Transverse colon (tissue), 4 donors: ENCODE measurements at regions not wholly inside any gene's neighbourhood (a gene's known extent, or its start where the extent isn't known, plus 50 kb on each side); places are given as distances from the start of the nearest gene placed in this dataset.

ENCODE experiments used
- DNase-seq: peaks from one replicate; pipeline ENCODE4 v3.0.0-alpha.2; 2019
- H3K27ac ChIP-seq, 4 donors: fragments of 200-600 bp; sonication (generic); 2 replicates each; pipeline ENCODE4 v1.5.1; 2016 to 2018; ENCODE audit warnings: inconsistent platforms in 4 of 4
- H3K27me3 ChIP-seq: fragments of 200-600 bp; sonication (generic); 2 replicates; pipeline ENCODE4 v1.5.1; 2017; ENCODE audit warnings: inconsistent platforms
- H3K36me3 ChIP-seq, 4 donors: fragments of 200-600 bp; sonication (generic); 2 replicates each; pipeline ENCODE4 v1.5.1; 2017 to 2019; ENCODE audit warnings: inconsistent platforms in 4 of 4
- H3K4me1 ChIP-seq, 4 donors: fragments of 200-600 bp; sonication (generic); 2 replicates each; pipeline ENCODE4 v1.5.1; 2017 to 2020; ENCODE audit warnings: inconsistent platforms in 4 of 4
- H3K4me3 ChIP-seq, 4 donors: fragments of 200-600 bp; sonication (generic); 1 replicate in 1 of 4; 2 replicates in 3 of 4; pipeline versions ENCODE4 v1.5.1 to v1.6.1; 2017 to 2019; ENCODE audit warnings: inconsistent platforms in 4 of 4
- H3K9me3 ChIP-seq, 2 donors: fragments of 200-600 bp; sonication (generic); 2 replicates each; pipeline ENCODE4 v1.5.1; 2017 to 2019; ENCODE audit warnings: inconsistent platforms in 2 of 2
- CTCF ChIP-seq, 5 experiments: fragments of 200-600 bp in 3 of 5; fragments of 450-650 bp in 2 of 5; sonication (generic) in 3 of 5; IDR thresholded peaks; 1 replicate in 2 of 5; 2 replicates in 3 of 5; pipeline ENCODE4 v1.5.1; 2016 to 2017; ENCODE audit warnings: antibody characterized with exemption in 5 of 5, inconsistent platforms in 3 of 5, mild to moderate bottlenecking in 2 of 5, moderate library complexity in 1 of 5
- EP300 ChIP-seq: sonication (generic); formaldehyde crosslinking; IDR thresholded peaks from one replicate; pipeline ENCODE4 v1.6.1; 2017; ENCODE audit warnings: antibody characterized with exemption, low read depth
- POLR2A ChIP-seq: fragments of 450-650 bp; IDR thresholded peaks from one replicate; pipeline ENCODE4 v1.6.1; 2016; ENCODE audit warnings: antibody characterized with exemption, mild to moderate bottlenecking, moderate library complexity
- POLR2AphosphoS5 ChIP-seq, 3 donors: sonication (generic); formaldehyde crosslinking; IDR thresholded peaks; one replicate each; pipeline ENCODE4 v1.6.1; 2016; ENCODE audit warnings: antibody characterized with exemption in 3 of 3
- WGBS, 2 donors: methylation state at CpG; one replicate each; pipeline ENCODE4 v1.1.5; 2018; ENCODE audit warnings: low coverage in 1 of 2; 5-methylcytosine and 5-hydroxymethylcytosine counted together
- in situ Hi-C, 4 donors: fragments of 200-750 bp; cut with MboI; loops; one replicate each; pipeline versions ENCODE4 v1.15.0 to v1.15.1; 2017; ENCODE audit warnings: low sequenced_read_pairs in 3 of 4, low pct_ligation_motif_present in 1 of 4, low pct_unique_long_range_greater_than_20kb in 1 of 4
- intact Hi-C: fragments of 100-400 bp; cut with DNase I; formaldehyde crosslinking; loops from one replicate; pipeline ENCODE4 v1.15.1; 2023; ENCODE audit warnings: low total_unique reads

DNA sequence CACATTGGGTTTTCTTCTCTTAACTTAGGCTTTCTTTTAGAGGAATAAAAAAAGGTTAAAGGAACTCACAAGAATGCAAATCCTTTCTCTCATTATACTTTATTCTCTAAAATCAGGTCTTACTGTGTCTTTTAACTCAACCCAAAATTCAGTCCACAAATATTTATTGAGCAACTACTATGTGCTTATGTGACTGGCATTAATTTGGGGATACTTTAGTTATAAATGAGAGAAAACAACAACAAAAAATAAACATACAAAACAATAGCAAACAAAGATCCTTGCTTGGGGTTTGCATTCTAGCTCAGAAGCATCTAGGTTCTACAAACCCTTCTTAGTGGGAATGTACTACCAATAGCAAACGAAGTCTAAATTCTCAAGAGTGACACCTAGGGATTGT lies 266.2 kb downstream of the UTRN start:
- Histone ChIP-seq H3K9me3 (no peaks in the 10 kb centered on the region), H3K4me3 (no peak overlapping the region), H3K4me1 (no peaks in the 10 kb centered on the region), H3K36me3 (peaks cover 0 to 52% (median 5%) of the 10 kb centered on the region in 4 donors), H3K27me3 (no peaks in the 10 kb centered on the region), H3K27ac (no peak overlapping the region)
- TF ChIP-seq POLR2AphosphoS5 (IDR thresholded peaks at IDR 0.05) (no peak), EP300 (no peak), CTCF (IDR thresholded peaks at IDR 0.05) (no peak), POLR2A (no peak)
- in situ Hi-C loops (no loop called here), intact Hi-C loops (no loop called here)
- WGBS, 2 donors: 80 to 100% methylated on average over 1 of the region's 1 CpG
- DNase-seq: no peak

- Histone ChIP-seq H3K27me3 (no peaks in the 10 kb centered on the region), H3K4me1 (no peaks in the 10 kb centered on the region), H3K4me3 (no peak overlapping the region), H3K36me3 (peaks cover 0 to 51% (median 5%) of the 10 kb centered on the region in 4 donors), H3K27ac (no peak overlapping the region), H3K9me3 (no peaks in the 10 kb centered on the region)
- 80 to 86% methylated on average over 1 of the region's 1 CpG for WGBS, 2 donors
- TF ChIP-seq EP300 (no peak), POLR2A (no peak), POLR2AphosphoS5 (IDR thresholded peaks at IDR 0.05) (no peak), CTCF (IDR thresholded peaks at IDR 0.05) (no peak)
- in situ Hi-C loops (no loop called here), intact Hi-C loops (no loop called here)
- DNase-seq: no peak
Measured at GRCh38 chr6:144555066-144555465, 269.9 kb downstream of the UTRN start.

DNA sequence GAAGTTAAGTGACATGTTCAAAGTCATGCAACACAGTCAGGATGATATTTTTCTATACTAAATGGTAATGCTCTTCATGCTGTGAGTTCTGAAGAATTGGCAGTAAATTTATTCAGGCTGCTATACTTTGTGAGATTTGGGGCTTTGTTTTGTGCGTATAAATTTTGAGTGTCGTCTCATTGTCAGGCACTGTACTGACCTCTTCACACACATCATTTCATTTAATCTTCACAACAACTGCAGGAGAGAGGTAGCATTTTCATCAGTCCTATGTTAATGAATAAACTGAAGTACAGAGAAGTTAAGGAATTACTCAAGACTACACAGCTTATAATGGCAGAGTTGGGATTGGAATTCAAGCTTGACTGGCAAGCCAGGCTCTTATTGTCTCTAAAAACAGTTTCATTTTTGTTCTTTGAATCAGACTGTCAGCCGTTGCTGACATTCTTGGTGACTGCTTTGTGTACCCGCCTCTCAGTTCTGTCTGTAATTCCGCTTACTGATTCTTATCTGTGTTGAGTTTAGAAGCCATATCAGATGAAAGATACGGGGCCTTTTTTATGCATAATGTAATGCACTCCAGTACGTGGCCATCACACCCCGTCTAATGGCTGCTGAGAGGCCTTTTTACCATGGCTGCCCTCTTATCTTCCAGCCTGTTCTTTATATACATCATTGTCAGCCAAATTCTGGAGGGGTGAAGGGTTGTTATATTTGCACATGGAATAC lies 274.9 kb downstream of the UTRN start:
- intact Hi-C loops (no loop called here), in situ Hi-C loops (no loop called here)
- WGBS, 2 donors: 53 to 58% methylated on average over 8 of the region's 8 CpGs
- H3K4me1 ChIP-seq: no peaks in the 10 kb centered on the region
- peaks cover 0 to 24% (median 0%) of the 10 kb centered on the region in 4 donors for H3K36me3 ChIP-seq
- no peak overlapping the region for H3K4me3 ChIP-seq
- no peak overlapping the region for H3K27ac ChIP-seq
- H3K9me3 ChIP-seq: no peaks in the 10 kb centered on the region
- no peak for DNase-seq
- no peaks in the 10 kb centered on the region for H3K27me3 ChIP-seq
- no peak for TF ChIP-seq POLR2AphosphoS5 (IDR thresholded peaks at IDR 0.05)
- TF ChIP-seq POLR2A: no peak
- TF ChIP-seq EP300: no peak
- TF ChIP-seq CTCF (IDR thresholded peaks at IDR 0.05): no peak

DNA sequence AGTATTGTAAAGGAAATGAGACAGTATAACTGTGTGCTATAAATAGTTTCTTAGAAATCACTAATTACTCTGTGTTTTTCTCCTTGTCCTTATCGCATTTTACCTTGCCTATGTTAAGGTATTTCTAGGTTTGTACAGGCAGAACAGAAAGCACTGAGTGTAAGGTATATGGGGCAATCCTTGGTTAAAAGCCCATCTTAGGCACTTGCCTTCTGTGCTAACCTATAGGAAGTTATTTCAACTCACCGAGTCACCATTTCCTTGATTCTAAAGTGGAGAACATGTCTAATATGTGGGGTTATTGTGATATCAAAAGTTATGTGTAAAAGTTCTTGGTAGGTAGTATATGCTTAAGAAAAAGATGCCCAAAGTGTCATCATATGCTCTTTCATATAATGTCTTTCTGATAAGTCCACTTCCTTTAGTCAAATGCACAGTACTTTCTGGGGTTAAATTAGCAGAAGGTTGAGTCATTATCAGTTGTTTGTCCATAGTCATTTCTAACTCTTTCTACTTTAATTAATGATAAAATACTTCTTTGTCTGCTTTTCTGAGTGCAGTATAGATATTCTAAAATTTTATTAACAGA lies 276.4 kb downstream of the UTRN start:
- 78 to 90% methylated on average over 2 of the region's 2 CpGs for WGBS, 2 donors
- Histone ChIP-seq H3K36me3 (peaks cover 0 to 19% (median 0%) of the 10 kb centered on the region in 4 donors), H3K9me3 (no peaks in the 10 kb centered on the region), H3K27me3 (no peaks in the 10 kb centered on the region), H3K4me1 (no peaks in the 10 kb centered on the region), H3K27ac (no peak overlapping the region), H3K4me3 (no peak overlapping the region)
- intact Hi-C loops: no loop called here
- TF ChIP-seq CTCF (IDR thresholded peaks at IDR 0.05): no peak
- TF ChIP-seq POLR2AphosphoS5 (IDR thresholded peaks at IDR 0.05): no peak
- TF ChIP-seq EP300: no peak
- no peak for TF ChIP-seq POLR2A
- no peak for DNase-seq
- in situ Hi-C loops: no loop called here
